ENCODE measurements at regions not wholly inside any gene's neighbourhood (a gene's known extent, or its start where the extent isn't known, plus 50 kb on each side); places are given as distances from the start of the nearest gene placed in this dataset.

- peaks cover 2% of the 10 kb centered on the region for H3K9me3 ChIP-seq (ENCODE audit: control insufficient read depth, low read length)
- DNase-seq (no peak), ATAC-seq (ENCODE audit: low FRiP score) (no peak)
- no peaks in the 10 kb centered on the region for H3K4me1 ChIP-seq (ENCODE audit: control insufficient read depth in 1 of 2, insufficient read depth in 2 of 2, low read length in 2 of 2)
- H3K4me3 ChIP-seq (ENCODE audit: low read length in 2 of 2): no peak overlapping the region
- WGBS, 2 donors: 88 to 89% methylated on average over 6 of the region's 6 CpGs
- H3K36me3 ChIP-seq (ENCODE audit: control insufficient read depth in 1 of 2, insufficient read depth in 2 of 2, low read length in 1 of 2): no peaks in the 10 kb centered on the region
- H3K27ac ChIP-seq (ENCODE audit: low read depth in 1 of 2, low read length in 2 of 2): no peak overlapping the region
- H3K27me3 ChIP-seq (ENCODE audit: control insufficient read depth in 1 of 2, insufficient read depth in 2 of 2, low read length in 1 of 2): no peaks in the 10 kb centered on the region
- intact Hi-C loops (cut with DNase I): no loop called here
Measured at GRCh38 chr17:27218719-27219488, 75.0 kb upstream of the WSB1 start.

- Histone ChIP-seq H3K4me1 (ENCODE audit: control insufficient read depth in 1 of 2, insufficient read depth in 2 of 2, low read length in 2 of 2) (no peaks in the 10 kb centered on the region), H3K27ac (ENCODE audit: low read depth in 1 of 2, low read length in 2 of 2) (no peak overlapping the region), H3K36me3 (ENCODE audit: control insufficient read depth in 1 of 2, insufficient read depth in 2 of 2, low read length in 1 of 2) (no peaks in the 10 kb centered on the region), H3K9me3 (ENCODE audit: control insufficient read depth, low read length) (no peaks in the 10 kb centered on the region), H3K4me3 (ENCODE audit: low read length in 2 of 2) (no peak overlapping the region), H3K27me3 (ENCODE audit: control insufficient read depth in 1 of 2, insufficient read depth in 2 of 2, low read length in 1 of 2) (no peaks in the 10 kb centered on the region)
- DNase-seq: no peak
- no peak for ATAC-seq (ENCODE audit: low FRiP score)
- intact Hi-C loops (cut with DNase I): no loop called here
- 38 to 40% methylated on average over 1 of the region's 1 CpG for WGBS, 2 donors
Measured at GRCh38 chr17:27222515-27222914, 71.4 kb upstream of the WSB1 start.

- Histone ChIP-seq H3K4me3 (ENCODE audit: low read length in 2 of 2) (no peak overlapping the region), H3K4me1 (ENCODE audit: control insufficient read depth in 1 of 2, insufficient read depth in 2 of 2, low read length in 2 of 2) (no peaks in the 10 kb centered on the region), H3K9me3 (ENCODE audit: control insufficient read depth, low read length) (no peaks in the 10 kb centered on the region), H3K36me3 (ENCODE audit: control insufficient read depth in 1 of 2, insufficient read depth in 2 of 2, low read length in 1 of 2) (no peaks in the 10 kb centered on the region), H3K27me3 (ENCODE audit: control insufficient read depth in 1 of 2, insufficient read depth in 2 of 2, low read length in 1 of 2) (no peaks in the 10 kb centered on the region), H3K27ac (ENCODE audit: low read depth in 1 of 2, low read length in 2 of 2) (no peak overlapping the region)
- intact Hi-C loops (cut with DNase I): no loop called here
- DNase-seq: no peak
- no peak for ATAC-seq (ENCODE audit: low FRiP score)
- 81 to 86% methylated on average over 5 of the region's 5 CpGs for WGBS, 2 donors
Measured at GRCh38 chr17:27224526-27225315, 69.2 kb upstream of the WSB1 start.

GRCh38 chr17:27226611-27227230, 67.2 kb upstream of the WSB1 start:
- intact Hi-C loops (cut with DNase I): no loop called here
- 67 to 74% methylated on average over 4 of the region's 4 CpGs for WGBS, 2 donors

GRCh38 chr17:27230996-27231395, 62.9 kb upstream of the WSB1 start:
- Histone ChIP-seq H3K27ac (ENCODE audit: low read depth in 1 of 2, low read length in 2 of 2) (no peak overlapping the region), H3K36me3 (ENCODE audit: control insufficient read depth in 1 of 2, insufficient read depth in 2 of 2, low read length in 1 of 2) (no peaks in the 10 kb centered on the region), H3K4me1 (ENCODE audit: control insufficient read depth in 1 of 2, insufficient read depth in 2 of 2, low read length in 2 of 2) (no peaks in the 10 kb centered on the region), H3K27me3 (ENCODE audit: control insufficient read depth in 1 of 2, insufficient read depth in 2 of 2, low read length in 1 of 2) (no peaks in the 10 kb centered on the region), H3K4me3 (ENCODE audit: low read length in 2 of 2) (no peak overlapping the region), H3K9me3 (ENCODE audit: control insufficient read depth, low read length) (no peaks in the 10 kb centered on the region)
- DNase-seq: no peak
- WGBS, 2 donors: 75 to 80% methylated on average over 8 of the region's 8 CpGs
- no peak for ATAC-seq (ENCODE audit: low FRiP score)
- intact Hi-C loops (cut with DNase I): no loop called here

More at GRCh38 chr17:27226611-27227230, 67.2 kb upstream of the WSB1 start:
- H3K27me3 ChIP-seq (ENCODE audit: control insufficient read depth in 1 of 2, insufficient read depth in 2 of 2, low read length in 1 of 2): no peaks in the 10 kb centered on the region
- no peak for DNase-seq
- no peaks in the 10 kb centered on the region for H3K36me3 ChIP-seq (ENCODE audit: control insufficient read depth in 1 of 2, insufficient read depth in 2 of 2, low read length in 1 of 2)
- H3K4me1 ChIP-seq (ENCODE audit: control insufficient read depth in 1 of 2, insufficient read depth in 2 of 2, low read length in 2 of 2): no peaks in the 10 kb centered on the region
- no peak overlapping the region for H3K4me3 ChIP-seq (ENCODE audit: low read length in 2 of 2)
- H3K27ac ChIP-seq (ENCODE audit: low read depth in 1 of 2, low read length in 2 of 2): no peak overlapping the region
- H3K9me3 ChIP-seq (ENCODE audit: control insufficient read depth, low read length): no peaks in the 10 kb centered on the region
- ATAC-seq (ENCODE audit: low FRiP score): no peak

GRCh38 chr17:27232328-27232727, 61.6 kb upstream of the WSB1 start:
- Histone ChIP-seq H3K4me3 (ENCODE audit: low read length in 2 of 2) (no peak overlapping the region), H3K27ac (ENCODE audit: low read depth in 1 of 2, low read length in 2 of 2) (no peak overlapping the region), H3K9me3 (ENCODE audit: control insufficient read depth, low read length) (no peaks in the 10 kb centered on the region), H3K36me3 (ENCODE audit: control insufficient read depth in 1 of 2, insufficient read depth in 2 of 2, low read length in 1 of 2) (no peaks in the 10 kb centered on the region), H3K27me3 (ENCODE audit: control insufficient read depth in 1 of 2, insufficient read depth in 2 of 2, low read length in 1 of 2) (no peaks in the 10 kb centered on the region), H3K4me1 (ENCODE audit: control insufficient read depth in 1 of 2, insufficient read depth in 2 of 2, low read length in 2 of 2) (no peaks in the 10 kb centered on the region)
- DNase-seq (no peak), ATAC-seq (ENCODE audit: low FRiP score) (no peak)
- 93 to 94% methylated on average over 5 of the region's 5 CpGs for WGBS, 2 donors
- intact Hi-C loops (cut with DNase I): no loop called here

- no peaks in the 10 kb centered on the region for H3K27me3 ChIP-seq (ENCODE audit: control insufficient read depth in 1 of 2, insufficient read depth in 2 of 2, low read length in 1 of 2)
- 60 to 65% methylated on average over 3 of the region's 3 CpGs for whole genome bisulfite sequencing, 2 donors
- H3K27ac ChIP-seq (ENCODE audit: low read depth in 1 of 2, low read length in 2 of 2): no peak overlapping the region
- ATAC-seq (ENCODE audit: low FRiP score) (no peak), DNase-seq (no peak)
- H3K36me3 ChIP-seq (ENCODE audit: control insufficient read depth in 1 of 2, insufficient read depth in 2 of 2, low read length in 1 of 2): no peaks in the 10 kb centered on the region
- H3K9me3 ChIP-seq (ENCODE audit: control insufficient read depth, low read length): no peaks in the 10 kb centered on the region
- intact Hi-C loops (cut with DNase I): no loop called here
- no peak overlapping the region for H3K4me3 ChIP-seq (ENCODE audit: low read length in 2 of 2)
- H3K4me1 ChIP-seq (ENCODE audit: control insufficient read depth in 1 of 2, insufficient read depth in 2 of 2, low read length in 2 of 2): no peaks in the 10 kb centered on the region
Measured at GRCh38 chr17:27233059-27233458, 60.9 kb upstream of the WSB1 start.

GRCh38 chr17:27233776-27234175, 60.1 kb upstream of the WSB1 start:
- Histone ChIP-seq H3K27ac (ENCODE audit: low read depth in 1 of 2, low read length in 2 of 2) (no peak overlapping the region), H3K27me3 (ENCODE audit: control insufficient read depth in 1 of 2, insufficient read depth in 2 of 2, low read length in 1 of 2) (no peaks in the 10 kb centered on the region), H3K9me3 (ENCODE audit: control insufficient read depth, low read length) (no peaks in the 10 kb centered on the region), H3K4me3 (ENCODE audit: low read length in 2 of 2) (no peak overlapping the region), H3K4me1 (ENCODE audit: control insufficient read depth in 1 of 2, insufficient read depth in 2 of 2, low read length in 2 of 2) (no peaks in the 10 kb centered on the region), H3K36me3 (ENCODE audit: control insufficient read depth in 1 of 2, insufficient read depth in 2 of 2, low read length in 1 of 2) (no peaks in the 10 kb centered on the region)
- 44 to 52% methylated on average over 5 of the region's 5 CpGs for WGBS, 2 donors
- intact Hi-C loops (cut with DNase I): no loop called here
- ATAC-seq (ENCODE audit: low FRiP score): no peak
- no peak for DNase-seq

Data from aorta (tissue), 5 donors.